ENCODE measurements at regions not wholly inside any gene's neighbourhood (a gene's known extent, or its start where the extent isn't known, plus 50 kb on each side); places are given as distances from the start of the nearest gene placed in this dataset.

- H3K4me3 ChIP-seq (ENCODE audit: low read depth, low read length), result no peak overlapping the region
- no peak for TF ChIP-seq CTCF (IDR thresholded peaks at IDR 0.05; ENCODE audit: insufficient read depth, low read length, missing control alignments)
- ChIA-PET POLR2A (no interaction called here), CTCF (interaction anchor here (1.4 kb wide), 1 partner anchor 10 kb away, joined by 4 read pairs; no protein-coding TSS in a partner anchor)
- no peak for DNase-seq (ENCODE audit: low read depth, low spot score)
Measured at GRCh38 chr3:194272861-194273742, 78.0 kb downstream of the CPN2 start.

- TF ChIP-seq CTCF (IDR thresholded peaks at IDR 0.05; ENCODE audit: insufficient read depth, low read length, missing control alignments), result no peak
- H3K4me3 ChIP-seq (ENCODE audit: low read depth, low read length), result no peak overlapping the region
- POLR2A ChIA-PET, result no interaction called here
- CTCF ChIA-PET, result interaction anchor here (0.9 kb wide), 1 partner anchor 493 kb away, joined by 3 read pairs; no protein-coding TSS in a partner anchor
- no peak for DNase-seq (ENCODE audit: low read depth, low spot score)
Measured at GRCh38 chr3:194273743-194274310, 77.3 kb downstream of the CPN2 start.

GRCh38 chr3:194274424-194275085 lies 76.6 kb downstream of the CPN2 start:
- TF ChIP-seq CTCF (IDR thresholded peaks at IDR 0.05; ENCODE audit: insufficient read depth, low read length, missing control alignments), result no peak
- no peak overlapping the region for H3K4me3 ChIP-seq (ENCODE audit: low read depth, low read length)
- POLR2A ChIA-PET, result no interaction called here
- DNase-seq (ENCODE audit: low read depth, low spot score), result no peak
- CTCF ChIA-PET, result interaction anchor here (0.9 kb wide), 1 partner anchor 493 kb away, joined by 3 read pairs; no protein-coding TSS in a partner anchor

GRCh38 chr3:194275291-194275690 lies 75.8 kb downstream of the CPN2 start:
- H3K4me3 ChIP-seq (ENCODE audit: low read depth, low read length), result no peak overlapping the region
- ChIA-PET POLR2A (no interaction called here), CTCF (no interaction called here)
- no peak for DNase-seq (ENCODE audit: low read depth, low spot score)
- no peak for TF ChIP-seq CTCF (IDR thresholded peaks at IDR 0.05; ENCODE audit: insufficient read depth, low read length, missing control alignments)

GRCh38 chr3:194275721-194276120 lies 75.4 kb downstream of the CPN2 start:
- H3K4me3 ChIP-seq (ENCODE audit: low read depth, low read length), result no peak overlapping the region
- CTCF ChIA-PET, result no interaction called here
- no peak for DNase-seq (ENCODE audit: low read depth, low spot score)
- TF ChIP-seq CTCF (IDR thresholded peaks at IDR 0.05; ENCODE audit: insufficient read depth, low read length, missing control alignments), result no peak
- POLR2A ChIA-PET, result no interaction called here

- DNase-seq (ENCODE audit: low read depth, low spot score), result no peak
Measured at GRCh38 chr3:194276768-194277103, 74.4 kb downstream of the CPN2 start.

More at GRCh38 chr3:194276768-194277103, 74.4 kb downstream of the CPN2 start:
- POLR2A ChIA-PET, result no interaction called here
- TF ChIP-seq CTCF (IDR thresholded peaks at IDR 0.05; ENCODE audit: insufficient read depth, low read length, missing control alignments), result no peak
- CTCF ChIA-PET, result no interaction called here
- no peak overlapping the region for H3K4me3 ChIP-seq (ENCODE audit: low read depth, low read length)

All from AG04449 (cell line).